ENCODE measurements at regions not wholly inside any gene's neighbourhood (a gene's known extent, or its start where the extent isn't known, plus 50 kb on each side); places are given as distances from the start of the nearest gene placed in this dataset.

GRCh38 chr18:55657572-55658331 lies 69.8 kb upstream of the TCF4 start:
- Histone ChIP-seq H4K91ac (ENCODE audit: insufficient read length, low read depth, low read length) (no peak overlapping the region), H2BK20ac (ENCODE audit: low read depth, low read length, poor library complexity, severe bottlenecking) (no peak overlapping the region), H2BK12ac (ENCODE audit: insufficient read length, low read depth, low read length) (no peak overlapping the region), H4K5ac (ENCODE audit: insufficient read length, low read depth, low read length) (no peak overlapping the region), H3K56ac (ENCODE audit: insufficient read length, low read depth, low read length) (no peak overlapping the region), H2BK120ac (ENCODE audit: low read depth, low read length, poor library complexity, severe bottlenecking) (no peak overlapping the region), H3K14ac (ENCODE audit: insufficient read depth, low read length) (no peak overlapping the region), H2AFZ (ENCODE audit: low read length) (no peak overlapping the region), H3K9me3 (ENCODE audit: control insufficient read depth, low read depth, low read length) (no peaks in the 10 kb centered on the region), H3K4ac (ENCODE audit: low read depth, low read length) (no peak overlapping the region), H2BK5ac (ENCODE audit: insufficient read length, low read length) (no peak overlapping the region), H3T11ph (ENCODE audit: low read length) (no peak overlapping the region), H4K8ac (replicated peaks; ENCODE audit: insufficient read length, low read depth, low read length) (no peak overlapping the region), H3K79me1 (ENCODE audit: insufficient read depth, low read depth, low read length, poor library complexity, severe bottlenecking) (no peaks in the 10 kb centered on the region), H3K27me3 (ENCODE audit: insufficient read depth, low read length) (no peaks in the 10 kb centered on the region), H3K23ac (ENCODE audit: insufficient read length, low read depth, low read length) (no peak overlapping the region), H3K9ac (ENCODE audit: extremely low read depth, insufficient read length, low read length) (no peak overlapping the region), H3K4me1 (ENCODE audit: insufficient read depth, low read length) (no peaks in the 10 kb centered on the region; the same call in 1 of the 2 replicates), H3K27ac (ENCODE audit: insufficient read length, low read depth, low read length) (no peak overlapping the region), H4K20me1 (ENCODE audit: control insufficient read depth, insufficient read depth, insufficient read length) (no peaks in the 10 kb centered on the region), H2BK15ac (ENCODE audit: low read depth, low read length) (no peak overlapping the region), H3K4me2 (ENCODE audit: insufficient read depth, insufficient read length, low read length) (no peak overlapping the region), H3K79me2 (ENCODE audit: insufficient read depth, low read length) (no peaks in the 10 kb centered on the region), H3K23me2 (ENCODE audit: insufficient read length, low read depth, low read length, poor library complexity, severe bottlenecking) (no peaks in the 10 kb centered on the region), H3K18ac (ENCODE audit: insufficient read length, low read depth, low read length) (no peak overlapping the region), H2AK5ac (ENCODE audit: insufficient read length, low read length) (no peak overlapping the region)
- Mint-ChIP-seq H3K9me3 (no peaks in the 10 kb centered on the region), H3K4me1 (no peaks in the 10 kb centered on the region), H3K27ac (no peak overlapping the region), H3K27me3 (ENCODE audit: low read depth) (no peaks in the 10 kb centered on the region; the same call in 1 of the 2 replicates), H3K36me3 (ENCODE audit: insufficient read depth in 1 of 3, low read depth in 3 of 3) (no peaks in the 10 kb centered on the region), H3K4me3 (no peak overlapping the region)
- TF ChIP-seq CTCF (conservative IDR thresholded peaks at IDR 0.05) = no peak
- WGBS (ENCODE audit: extremely low coverage, insufficient read length, low lambda C conversion rate) = no CpG with 5 or more reads among the region's 4 CpGs
- DNase-seq = no peak
